MM.1S (cell line): ENCODE measurements at regions not wholly inside any gene's neighbourhood (a gene's known extent, or its start where the extent isn't known, plus 50 kb on each side); places are given as distances from the start of the nearest gene placed in this dataset.

Source experiments
- DNase-seq: peaks from one replicate; pipeline ENCODE4 v3.0.0-alpha.2; 2015
- H2AFZ ChIP-seq: fragments of 300-600 bp; sonication (generic); 2 replicates; pipeline ENCODE4 v1.6.0; 2016; ENCODE audit warnings: antibody characterized with exemption, low read length
- H3F3A ChIP-seq: fragments of 300-600 bp; sonication (generic); 2 replicates; pipeline ENCODE4 v1.6.1; 2016; ENCODE audit warnings: mild to moderate bottlenecking, antibody characterized with exemption, low read length, moderate library complexity, mixed read lengths; ENCODE audit not compliant: insufficient read depth
- H3K27ac ChIP-seq: fragments of 300-600 bp; sonication (generic); 2 replicates; pipeline ENCODE4 v1.5.1; 2016; ENCODE audit warnings: mild to moderate bottlenecking, low read length
- H3K27me3 ChIP-seq: fragments of 300-600 bp; sonication (generic); replicated peaks from 2 replicates; pipeline ENCODE4 v1.6.0; 2016; ENCODE audit warnings: low read length; ENCODE audit not compliant: insufficient read depth
- H3K36me3 ChIP-seq: fragments of 300-600 bp; sonication (generic); replicated peaks from 2 replicates; pipeline ENCODE4 v1.6.1; 2016; ENCODE audit warnings: mild to moderate bottlenecking, low read length, mixed read lengths; ENCODE audit not compliant: insufficient read depth
- H3K4me1 ChIP-seq: fragments of 300-600 bp; sonication (generic); 2 replicates; pipeline ENCODE4 v1.6.1; 2016; ENCODE audit warnings: low read length, mixed read lengths
- H3K4me2 ChIP-seq: fragments of 300-600 bp; sonication (generic); 2 replicates; pipeline ENCODE4 v1.6.0; 2016; ENCODE audit warnings: low read depth, low read length
- H3K4me3 ChIP-seq: fragments of 300-600 bp; sonication (generic); 2 replicates; pipeline ENCODE4 v1.5.1; 2016; ENCODE audit warnings: low read length, mixed read lengths
- H3K79me2 ChIP-seq: fragments of 300-600 bp; sonication (generic); 2 replicates; pipeline ENCODE4 v1.6.1; 2016; ENCODE audit warnings: mixed run types, low read length, mixed read lengths
- H3K9ac ChIP-seq: fragments of 300-600 bp; sonication (generic); 2 replicates; pipeline ENCODE4 v1.6.1; 2016; ENCODE audit warnings: low read length, mixed read lengths
- H3K9me2 ChIP-seq: fragments of 300-600 bp; sonication (generic); replicated peaks from 2 replicates; pipeline ENCODE4 v1.6.1; 2016; ENCODE audit warnings: mild to moderate bottlenecking, low read length, mixed read lengths; ENCODE audit not compliant: insufficient read depth
- H3K9me3 ChIP-seq: fragments of 300-600 bp; sonication (generic); replicated peaks from 2 replicates; pipeline ENCODE4 v1.6.1; 2016; ENCODE audit warnings: mild to moderate bottlenecking, low read length, mixed read lengths; ENCODE audit not compliant: insufficient read depth
- H4K20me1 ChIP-seq: fragments of 300-600 bp; sonication (generic); 2 replicates; pipeline ENCODE4 v1.6.1; 2016; ENCODE audit warnings: mild to moderate bottlenecking, low read length, moderate library complexity, mixed read lengths; ENCODE audit not compliant: insufficient read depth
- EZH2 ChIP-seq: fragments of 300-600 bp; sonication (generic); optimal IDR thresholded peaks from 2 replicates; pipeline ENCODE3; 2017; ENCODE audit warnings: low read depth, mild to moderate bottlenecking, antibody characterized with exemption, low read length, mixed read lengths
- EZH2phosphoT487 ChIP-seq: fragments of 300-600 bp; sonication (generic); IDR thresholded peaks from 2 replicates; pipeline ENCODE4 v1.6.1; 2018; ENCODE audit warnings: antibody characterized with exemption, low read length
- TF ChIP-seq, protein P1 (sequence below): fragments of 300-600 bp; sonication (generic); IDR thresholded peaks from 2 replicates; pipeline ENCODE4 v1.5.1; 2016; ENCODE audit warnings: antibody characterized with exemption, low read length, mixed read lengths

DNA sequence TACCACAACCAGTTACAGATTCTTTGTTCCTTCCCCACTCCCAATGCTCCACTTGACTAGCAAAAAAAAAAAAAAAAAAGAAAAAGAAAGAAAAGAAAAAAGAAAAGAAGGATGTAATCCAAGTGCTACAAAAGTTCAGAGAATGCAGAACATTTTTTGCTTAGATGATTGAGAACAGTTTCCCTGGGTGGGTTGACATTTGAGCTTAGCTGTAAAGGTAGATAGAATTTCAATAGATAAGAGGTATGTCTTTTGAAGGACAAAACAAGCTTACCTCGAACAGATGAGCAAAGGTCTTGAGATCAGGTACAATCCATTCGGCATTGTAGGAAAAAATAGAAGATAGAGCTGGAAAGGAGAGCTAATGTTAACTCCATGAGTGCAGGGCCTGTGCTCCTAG lies 344.6 kb upstream of the NECTIN3 start:
- Histone ChIP-seq H3K9ac (no peak overlapping the region), H3F3A (no peaks in the 10 kb centered on the region), H3K27me3 (no peaks in the 10 kb centered on the region), H3K36me3 (no peaks in the 10 kb centered on the region), H3K9me3 (no peaks in the 10 kb centered on the region), H3K4me2 (no peak overlapping the region), H4K20me1 (no peaks in the 10 kb centered on the region), H3K9me2 (no peaks in the 10 kb centered on the region), H3K79me2 (no peaks in the 10 kb centered on the region), H3K4me3 (no peak overlapping the region), H2AFZ (no peak overlapping the region), H3K4me1 (peaks cover 14% of the 10 kb centered on the region), H3K27ac (no peak overlapping the region)
- TF ChIP-seq EZH2: no peak
- TF ChIP-seq EZH2phosphoT487: no peak
- TF ChIP-seq, protein P1, sequence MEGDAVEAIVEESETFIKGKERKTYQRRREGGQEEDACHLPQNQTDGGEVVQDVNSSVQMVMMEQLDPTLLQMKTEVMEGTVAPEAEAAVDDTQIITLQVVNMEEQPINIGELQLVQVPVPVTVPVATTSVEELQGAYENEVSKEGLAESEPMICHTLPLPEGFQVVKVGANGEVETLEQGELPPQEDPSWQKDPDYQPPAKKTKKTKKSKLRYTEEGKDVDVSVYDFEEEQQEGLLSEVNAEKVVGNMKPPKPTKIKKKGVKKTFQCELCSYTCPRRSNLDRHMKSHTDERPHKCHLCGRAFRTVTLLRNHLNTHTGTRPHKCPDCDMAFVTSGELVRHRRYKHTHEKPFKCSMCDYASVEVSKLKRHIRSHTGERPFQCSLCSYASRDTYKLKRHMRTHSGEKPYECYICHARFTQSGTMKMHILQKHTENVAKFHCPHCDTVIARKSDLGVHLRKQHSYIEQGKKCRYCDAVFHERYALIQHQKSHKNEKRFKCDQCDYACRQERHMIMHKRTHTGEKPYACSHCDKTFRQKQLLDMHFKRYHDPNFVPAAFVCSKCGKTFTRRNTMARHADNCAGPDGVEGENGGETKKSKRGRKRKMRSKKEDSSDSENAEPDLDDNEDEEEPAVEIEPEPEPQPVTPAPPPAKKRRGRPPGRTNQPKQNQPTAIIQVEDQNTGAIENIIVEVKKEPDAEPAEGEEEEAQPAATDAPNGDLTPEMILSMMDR: no peak
- DNase-seq: no peak

DNA sequence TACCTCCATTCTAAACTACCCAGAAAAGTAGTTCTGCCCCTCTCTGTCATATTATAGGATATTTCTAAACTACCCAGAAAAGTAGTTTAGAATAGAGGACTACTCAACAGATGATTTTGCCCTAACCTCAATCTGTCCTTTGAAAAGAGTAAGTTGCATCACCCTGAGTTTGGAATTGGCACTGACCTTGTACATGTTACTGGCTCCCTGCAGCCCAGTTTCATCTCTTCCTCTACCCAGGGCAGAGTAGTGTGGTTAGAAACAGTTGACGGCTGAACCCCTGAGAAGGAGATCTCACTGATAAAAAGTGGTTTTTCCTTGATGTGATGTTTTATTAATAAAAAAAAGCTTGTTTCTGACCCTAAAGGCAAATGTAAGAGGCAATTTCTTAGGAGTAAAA lies 340.5 kb upstream of the NECTIN3 start:
- H3K27me3 ChIP-seq: no peaks in the 10 kb centered on the region
- no peak for DNase-seq
- H3K36me3 ChIP-seq: no peaks in the 10 kb centered on the region
- H3F3A ChIP-seq: peaks cover 25% of the 10 kb centered on the region
- H3K9me2 ChIP-seq: no peaks in the 10 kb centered on the region
- no peak overlapping the region for H3K9ac ChIP-seq
- no peaks in the 10 kb centered on the region for H3K9me3 ChIP-seq
- no peak overlapping the region for H3K4me3 ChIP-seq
- H3K79me2 ChIP-seq: no peaks in the 10 kb centered on the region
- TF ChIP-seq, protein P1: no peak
- no peak for TF ChIP-seq EZH2
- TF ChIP-seq EZH2phosphoT487: no peak
- no peak overlapping the region for H3K4me2 ChIP-seq
- no peaks in the 10 kb centered on the region for H4K20me1 ChIP-seq
- no peak overlapping the region for H3K27ac ChIP-seq
- peaks cover 44% of the 10 kb centered on the region for H3K4me1 ChIP-seq
- H2AFZ ChIP-seq: no peak overlapping the region

DNA sequence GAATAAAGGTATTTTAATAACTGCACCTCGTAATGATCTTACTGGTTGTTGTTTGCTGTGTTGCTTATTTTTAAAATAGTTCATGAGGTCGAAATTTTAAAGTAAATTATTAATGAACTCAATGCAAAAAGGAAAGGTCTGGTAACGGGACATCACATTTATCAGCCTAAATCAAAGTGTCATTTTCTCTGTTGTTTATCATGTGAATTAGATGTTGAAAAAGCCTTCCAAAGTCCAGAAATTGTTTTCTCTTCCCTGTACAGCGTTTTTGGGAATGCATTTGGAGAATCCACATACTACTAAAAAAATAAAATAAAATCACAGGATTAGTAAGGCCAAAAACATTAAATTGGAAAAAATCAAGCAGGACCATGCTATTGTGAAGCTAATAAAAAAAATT lies 339.2 kb upstream of the NECTIN3 start:
- H3K9me3 ChIP-seq: no peaks in the 10 kb centered on the region
- H3K4me3 ChIP-seq: no peak overlapping the region
- H3K4me1 ChIP-seq: peaks cover 51% of the 10 kb centered on the region
- no peaks in the 10 kb centered on the region for H3K9me2 ChIP-seq
- H2AFZ ChIP-seq: peak overlapping the region; percentile 37; the same call in 1 of the 2 replicates
- peak overlapping the region; percentile 88 for H3K27ac ChIP-seq
- H3K9ac ChIP-seq: peak overlapping the region; percentile 5; the same call in 1 of the 2 replicates
- no peak for TF ChIP-seq EZH2phosphoT487
- TF ChIP-seq, protein P1: no peak
- TF ChIP-seq EZH2: no peak
- DNase-seq: no peak
- H3K4me2 ChIP-seq: peak overlapping the region; percentile 64; the same call in 1 of the 2 replicates
- peaks cover 32% of the 10 kb centered on the region for H3F3A ChIP-seq
- no peaks in the 10 kb centered on the region for H3K27me3 ChIP-seq
- no peaks in the 10 kb centered on the region for H4K20me1 ChIP-seq
- no peaks in the 10 kb centered on the region for H3K36me3 ChIP-seq
- no peaks in the 10 kb centered on the region for H3K79me2 ChIP-seq
